Suppressor macrophage treated with lipopolysaccharide for 4 hours (primary cell): ENCODE measurements at regions not wholly inside any gene's neighbourhood (a gene's known extent, or its start where the extent isn't known, plus 50 kb on each side); places are given as distances from the start of the nearest gene placed in this dataset.
A peak's percentile ranks its signal among the peaks of the same experiment; 100 is the strongest.

Experiments used
- DNase-seq: peaks from one replicate; pipeline ENCODE4 v3.0.0-alpha.2; 2020

DNA sequence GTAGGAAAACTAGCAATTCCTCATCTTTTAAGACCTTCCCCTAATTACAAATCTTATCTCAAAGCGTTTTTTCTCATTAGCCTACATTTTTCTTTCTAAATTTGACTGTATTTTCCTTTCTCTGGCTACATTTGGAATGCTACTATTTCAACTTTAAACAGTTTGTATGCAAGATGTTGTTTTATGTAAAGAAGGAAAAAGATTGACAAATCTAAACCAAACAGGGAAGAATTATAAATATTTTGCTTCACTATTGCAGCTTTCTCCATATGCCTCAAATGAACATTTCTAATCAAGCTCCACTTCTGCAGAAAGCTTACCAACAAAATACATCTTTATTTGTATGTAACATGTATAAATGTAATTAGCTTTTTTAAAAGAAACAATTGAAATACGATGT lies 156.2 kb downstream of the MZT1 start:
- DNase-seq: no peak

DNA sequence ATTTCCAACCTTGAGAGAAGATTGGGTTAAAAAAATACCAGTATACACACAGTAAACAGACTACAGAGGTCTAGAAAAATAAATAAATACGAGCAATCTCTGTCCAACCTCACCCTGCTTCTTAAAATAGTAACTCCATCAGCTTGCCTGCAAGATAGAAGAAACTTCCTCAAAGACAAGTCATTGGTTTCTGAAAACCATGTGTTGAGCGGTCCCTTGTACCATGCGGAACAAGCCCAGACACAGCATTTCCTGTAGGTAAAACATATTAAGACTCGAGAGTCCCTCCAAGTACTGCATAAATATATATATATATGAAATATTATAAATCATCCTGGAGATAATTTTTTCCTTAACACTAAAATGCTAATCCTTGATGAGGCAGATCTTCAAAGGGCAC lies 157.4 kb downstream of the MZT1 start:
- peak; percentile 2 for DNase-seq

DNA sequence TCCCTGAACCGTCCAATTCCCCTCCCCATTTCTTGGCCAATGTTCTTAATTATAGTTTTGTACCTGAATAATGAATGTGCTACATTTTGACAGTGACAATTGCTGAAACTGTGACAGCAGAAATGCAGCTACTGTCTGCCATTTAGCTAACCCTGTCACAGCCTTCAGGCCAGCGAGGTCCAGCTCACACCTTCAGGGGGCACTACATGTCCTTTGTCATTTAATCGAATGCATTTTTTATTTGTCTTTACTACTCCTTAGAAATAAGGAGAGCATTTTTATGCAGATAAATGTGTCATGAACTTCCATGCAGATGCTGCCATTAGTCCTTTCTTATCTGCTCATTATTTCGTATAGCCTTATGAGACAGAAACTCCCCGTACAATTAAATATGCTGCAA lies 159.9 kb downstream of the MZT1 start:
- no peak for DNase-seq

DNA sequence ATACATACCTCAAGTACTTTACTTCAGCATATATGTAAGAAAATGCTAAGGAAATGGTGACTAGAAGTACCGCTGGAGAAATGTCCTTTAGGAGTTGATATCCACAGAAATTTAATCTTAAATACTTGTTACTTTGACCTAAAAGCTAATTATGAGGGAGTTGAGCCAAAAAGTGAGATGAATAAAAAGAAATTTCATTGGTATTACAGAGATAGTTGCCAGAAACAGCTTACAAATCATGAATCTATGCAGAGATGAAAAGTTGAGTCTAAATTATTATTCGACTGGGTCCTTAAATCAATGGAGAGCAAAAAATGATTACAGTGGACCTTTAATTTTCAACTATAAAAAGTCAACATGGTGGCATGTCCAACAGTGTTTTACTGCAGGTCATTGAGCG lies 160.9 kb downstream of the MZT1 start:
- DNase-seq: no peak

DNA sequence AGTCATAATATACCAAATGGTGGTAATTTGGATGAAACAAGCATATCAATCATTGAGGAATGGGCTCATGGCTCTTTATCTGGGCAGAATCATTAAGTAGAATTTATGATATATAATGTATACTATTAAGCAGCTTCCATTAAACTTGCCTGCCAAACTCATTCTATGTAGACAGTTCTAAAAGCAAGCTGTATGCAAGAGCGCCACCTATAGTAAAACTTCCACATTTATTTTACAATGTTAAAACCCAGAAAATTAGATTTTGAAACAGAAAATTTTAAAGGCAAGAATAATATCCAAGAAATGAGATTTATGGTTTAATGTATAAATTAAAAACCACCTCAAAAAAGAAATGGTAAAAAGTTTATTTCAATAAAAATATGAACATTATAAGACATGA lies 161.5 kb downstream of the MZT1 start:
- DNase-seq: peak; percentile 50

DNA sequence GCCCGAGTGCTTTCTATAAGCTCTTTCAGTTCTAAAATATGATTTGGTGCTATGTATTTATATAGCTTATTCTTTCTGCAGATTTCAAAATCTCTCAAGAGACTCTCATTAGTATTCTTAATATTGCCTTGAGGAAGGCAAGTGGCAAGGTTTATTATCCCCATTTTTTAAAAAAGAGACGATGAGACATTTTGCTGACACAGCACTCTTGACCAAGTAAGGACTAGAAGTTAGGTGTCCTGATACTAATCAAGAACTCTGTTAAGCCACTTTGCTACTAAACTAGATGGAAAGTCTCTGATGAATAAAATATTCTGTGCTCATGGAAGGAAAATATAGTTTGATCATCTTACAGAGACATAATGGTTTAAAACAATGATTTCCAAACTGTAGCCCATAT lies 164.7 kb downstream of the MZT1 start:
- no peak for DNase-seq

DNA sequence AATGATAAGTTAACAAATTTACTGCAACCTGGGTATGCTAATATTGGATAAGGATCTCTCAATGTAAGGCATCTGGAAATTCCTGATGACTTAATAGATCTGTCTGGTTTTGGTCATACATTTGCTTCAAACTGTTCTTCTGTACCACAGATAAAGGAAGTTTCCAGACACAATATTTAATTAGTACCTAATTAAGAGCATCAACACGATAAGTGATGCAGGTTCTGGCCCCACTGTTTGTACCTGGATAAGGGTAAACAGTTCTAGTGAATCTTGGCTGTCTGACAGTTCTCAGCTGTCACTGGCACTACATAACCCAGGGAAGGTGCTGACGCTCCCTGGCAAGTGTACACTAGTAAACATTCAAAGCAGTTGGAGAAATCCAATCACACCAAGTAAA lies 165.6 kb downstream of the MZT1 start:
- no peak for DNase-seq

DNA sequence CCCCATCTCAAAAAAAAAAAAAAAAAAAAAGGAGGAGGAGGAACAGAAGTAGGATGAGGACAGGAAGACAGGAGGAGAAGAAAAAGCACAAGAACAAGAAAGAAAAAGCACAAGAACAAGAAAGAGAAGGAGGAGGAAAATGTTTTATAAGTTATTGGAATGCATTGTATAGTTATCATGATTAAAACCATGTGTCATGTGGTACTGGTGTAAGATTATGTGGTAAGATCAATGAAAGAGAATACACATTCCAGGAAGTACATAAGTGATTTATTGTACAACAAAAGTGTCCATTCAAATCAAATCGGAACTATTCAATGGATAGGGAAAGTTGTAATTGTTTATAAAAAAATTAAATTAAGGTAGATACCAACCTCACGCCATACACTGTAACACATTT lies 167.7 kb downstream of the MZT1 start:
- DNase-seq: no peak

DNA sequence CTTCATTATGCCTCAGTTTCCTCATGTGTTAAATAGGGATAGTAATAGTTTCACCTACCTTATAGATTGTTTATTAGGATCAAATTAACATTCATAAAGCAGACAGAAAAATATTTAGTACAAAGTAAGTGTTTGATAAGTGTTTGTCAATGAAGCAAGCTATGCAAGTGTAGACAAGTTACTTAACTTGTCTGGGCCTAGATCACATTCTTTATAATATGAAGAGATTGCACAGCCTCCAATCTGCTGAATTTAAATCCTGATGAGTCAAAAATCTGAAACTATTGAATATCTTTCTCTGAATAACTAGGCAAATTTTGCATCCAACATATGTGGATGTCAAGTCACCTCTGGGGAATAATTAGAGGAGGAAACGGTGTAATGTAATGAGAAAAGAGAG lies 170.5 kb downstream of the MZT1 start:
- no peak for DNase-seq

DNA sequence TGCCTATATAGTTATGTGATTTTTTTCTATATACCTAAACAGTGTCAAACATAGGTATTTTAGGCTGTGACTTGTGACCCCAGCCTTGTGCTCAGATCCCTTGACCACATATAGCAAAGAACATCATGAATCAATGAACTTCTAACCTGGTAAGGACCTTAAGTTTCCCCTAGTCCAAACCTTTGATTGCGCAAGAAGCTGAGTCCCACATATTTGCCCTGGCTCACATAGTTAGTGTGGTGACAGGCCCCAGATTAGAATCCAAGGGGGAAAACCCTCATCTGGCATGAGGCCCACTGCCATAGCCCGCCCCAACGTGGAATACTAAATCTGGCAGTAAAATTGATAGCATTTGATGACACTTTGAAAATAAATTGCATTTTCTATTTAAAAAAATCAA lies 171.8 kb downstream of the MZT1 start:
- no peak for DNase-seq

DNA sequence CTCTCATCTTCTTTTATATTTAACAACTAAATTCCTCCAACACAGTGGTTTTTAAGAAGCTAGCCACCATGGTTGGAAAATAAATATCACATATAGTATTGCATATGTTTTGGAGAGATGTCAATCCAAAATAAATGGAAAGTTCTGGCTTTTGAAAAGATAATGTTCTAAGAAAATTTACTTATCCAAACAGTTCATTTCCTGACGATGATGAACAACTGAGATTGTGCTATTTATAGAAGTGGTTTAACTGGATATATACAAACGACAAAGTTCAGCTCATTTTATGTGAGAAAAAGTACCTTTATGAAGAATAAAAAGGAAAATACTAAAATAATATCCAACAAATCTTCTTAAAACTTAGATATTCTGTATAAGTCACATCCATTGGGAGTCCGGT lies 174.7 kb downstream of the MZT1 start:
- DNase-seq: no peak

DNA sequence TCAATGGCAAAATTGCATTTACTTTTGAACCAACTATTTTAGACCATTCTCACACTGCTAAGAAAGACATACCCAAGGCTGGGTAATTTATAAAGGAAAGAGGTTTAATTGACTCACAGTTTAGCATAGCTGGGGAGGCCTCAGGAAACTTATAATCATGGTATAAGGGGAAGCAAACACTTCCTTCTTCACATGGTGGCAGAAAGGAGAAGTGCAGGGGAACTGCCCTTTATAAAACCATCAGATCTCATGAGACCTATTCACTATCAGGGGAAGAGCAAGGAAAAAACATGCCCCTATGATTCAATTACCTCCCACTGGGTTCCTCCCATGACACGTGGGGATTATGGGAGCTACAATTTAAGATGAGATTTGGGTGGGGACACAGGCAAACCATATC lies 181.5 kb downstream of the MZT1 start:
- DNase-seq: peak; percentile 3

DNA sequence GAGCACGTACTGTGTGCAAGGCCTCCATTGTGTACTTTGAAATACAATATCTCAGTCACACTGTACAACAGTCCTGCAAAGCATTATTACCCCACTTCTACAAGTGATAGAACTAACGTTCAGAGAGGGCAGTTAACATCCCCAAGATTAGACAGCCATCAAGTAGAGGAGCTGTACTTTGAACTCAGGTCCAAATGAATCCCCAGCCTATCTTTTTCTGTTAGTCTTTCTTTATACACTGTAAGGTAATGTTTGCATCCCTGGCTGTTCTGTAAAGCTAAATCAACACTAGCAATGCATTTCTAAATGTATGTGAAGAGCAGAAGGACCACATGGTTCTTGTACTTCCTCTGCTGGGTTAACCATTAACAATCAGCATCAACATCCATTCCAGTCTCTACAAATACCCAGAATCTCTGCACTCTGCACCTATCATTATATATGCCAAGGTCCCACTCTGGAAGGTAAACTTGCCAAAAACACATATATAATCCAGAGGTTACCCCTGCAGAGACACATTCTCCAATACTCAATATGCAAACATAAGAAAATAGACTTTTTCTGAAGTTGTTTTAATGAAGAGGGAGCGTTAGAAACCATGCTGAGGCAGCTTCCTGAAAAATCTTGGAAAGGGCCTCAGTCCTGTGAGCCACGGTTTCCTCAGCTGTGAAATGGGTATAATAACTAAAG lies 182.3 kb downstream of the MZT1 start:
- no peak for DNase-seq

DNA sequence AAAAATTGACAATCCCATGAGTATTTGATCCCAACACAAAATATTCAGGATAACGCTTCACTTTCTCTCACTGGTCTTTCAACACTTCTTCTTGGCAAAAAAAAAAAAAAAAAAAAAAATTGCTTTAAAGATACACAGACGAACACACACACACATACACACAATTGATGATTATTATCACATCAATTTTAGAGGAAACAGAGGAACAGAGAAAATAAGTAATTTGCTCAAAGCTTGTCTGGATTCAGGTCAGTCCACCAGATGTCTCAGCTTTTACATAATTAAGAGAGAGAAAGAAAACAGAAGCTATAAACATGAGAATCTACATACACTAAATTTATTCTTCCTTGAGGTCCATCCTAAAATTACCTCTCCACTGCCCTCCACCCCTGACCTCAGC lies 183.4 kb downstream of the MZT1 start:
- DNase-seq: no peak

DNA sequence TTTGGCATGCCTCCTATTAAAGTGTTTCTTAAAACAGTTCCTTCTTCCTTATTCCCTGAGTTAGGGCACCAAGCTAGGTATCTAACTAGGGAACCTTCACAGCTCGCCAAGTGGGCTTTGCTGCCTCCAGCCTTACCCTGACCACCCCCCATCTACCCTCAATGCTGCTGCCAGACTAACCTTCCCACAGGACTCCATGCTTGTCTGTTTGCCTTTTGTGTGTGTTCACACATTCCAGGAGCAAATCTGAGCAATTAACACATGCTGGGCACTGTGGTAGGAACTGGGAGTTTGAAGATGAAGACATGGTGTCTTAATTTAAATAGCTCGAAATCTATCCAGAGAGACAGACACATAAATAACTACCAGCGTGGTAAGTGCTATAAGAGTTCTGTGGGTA lies 185.2 kb downstream of the MZT1 start:
- no peak for DNase-seq

DNA sequence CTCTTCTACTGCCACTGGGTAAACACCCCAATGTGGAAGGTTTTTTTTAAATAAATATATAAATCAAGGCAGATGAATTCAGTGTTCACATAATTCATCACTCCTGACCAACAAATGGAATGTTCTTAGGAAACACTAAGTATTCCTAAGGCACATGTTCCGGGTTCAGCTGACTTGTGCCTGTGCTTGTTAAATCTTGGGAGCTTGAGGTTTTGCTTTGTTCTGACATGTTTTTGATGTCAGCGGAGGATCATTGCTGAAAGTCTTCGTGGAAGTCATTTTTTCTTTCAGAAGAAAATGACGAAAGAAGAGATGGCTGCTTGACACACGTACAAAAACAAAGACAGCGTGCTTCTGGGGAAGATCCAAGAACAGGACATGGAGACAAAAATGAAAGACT lies 185.8 kb downstream of the MZT1 start:
- DNase-seq: no peak

DNA sequence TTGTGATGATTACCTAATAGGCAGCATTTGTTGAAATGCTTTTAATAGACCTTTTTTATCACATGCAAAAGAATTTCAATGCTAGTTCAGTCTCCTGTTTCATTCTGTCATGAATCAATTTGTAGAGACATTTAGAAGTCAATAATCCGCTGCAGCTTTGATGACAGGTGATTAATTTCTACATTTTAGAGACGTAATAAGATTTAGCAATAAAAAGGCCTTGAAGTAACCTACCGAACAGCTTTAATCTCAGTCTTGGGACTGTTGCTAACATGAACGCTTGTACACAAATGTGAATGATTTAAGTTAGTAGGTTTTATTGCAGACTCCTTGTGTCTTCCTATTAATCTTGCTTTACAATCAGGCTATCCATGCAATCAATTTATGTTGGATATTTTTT lies 186.5 kb downstream of the MZT1 start:
- no peak for DNase-seq

DNA sequence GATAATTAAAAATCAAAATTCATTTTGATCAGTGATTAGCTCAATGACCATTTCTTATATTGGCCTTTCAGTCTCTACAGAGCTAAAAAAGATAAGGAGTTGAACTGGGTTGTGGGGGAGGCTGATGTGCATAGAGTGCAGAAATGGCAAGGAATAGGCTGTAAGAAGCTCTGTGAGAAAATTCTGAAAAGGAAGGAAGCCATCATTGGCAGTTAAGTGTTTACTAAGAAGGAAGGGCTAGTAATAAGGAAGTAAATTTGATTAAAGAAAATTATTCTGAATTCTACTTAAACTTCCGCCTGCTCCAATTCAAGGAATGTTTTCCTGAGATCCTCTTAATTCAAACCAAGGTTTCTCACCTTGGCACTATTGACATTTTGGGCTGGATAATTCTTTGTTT lies 187.5 kb downstream of the MZT1 start:
- no peak for DNase-seq

DNA sequence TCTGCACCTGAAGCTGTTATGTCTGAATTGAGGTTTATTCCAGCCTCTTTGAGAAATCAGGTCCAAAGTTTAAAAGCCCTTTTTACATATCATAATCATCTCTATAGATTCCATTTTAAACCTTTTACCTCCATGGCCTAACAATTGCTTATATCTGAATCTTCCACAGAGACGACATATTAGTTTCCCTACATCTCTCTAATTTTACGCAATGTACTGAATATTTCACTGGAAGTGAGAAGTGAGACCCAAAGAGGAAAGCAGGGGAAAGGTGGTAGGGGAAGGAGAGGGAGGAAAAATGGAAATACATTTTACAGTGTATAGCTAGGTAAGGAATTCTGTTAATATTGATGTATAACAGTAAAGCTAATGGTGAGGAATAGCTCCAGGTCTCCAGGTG lies 189.6 kb downstream of the MZT1 start:
- DNase-seq: no peak

DNA sequence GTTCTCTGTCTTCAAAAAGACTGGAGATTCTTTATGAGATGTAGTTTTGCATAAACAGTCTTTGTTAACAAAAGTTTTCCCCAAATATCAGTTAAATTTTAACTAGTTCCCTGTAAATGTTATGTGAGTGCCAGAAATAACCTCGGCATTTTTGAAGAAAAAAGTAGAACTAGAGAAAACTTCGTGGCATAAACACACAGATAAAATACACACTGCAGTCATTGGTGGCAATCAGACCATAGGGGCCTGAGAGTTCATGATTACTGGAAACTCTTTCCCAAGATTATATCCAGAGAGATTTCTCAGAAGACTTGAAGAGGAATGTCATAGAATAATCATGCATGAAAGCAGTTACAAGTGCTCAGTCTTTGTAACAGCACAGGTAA lies 190.0 kb downstream of the MZT1 start:
- DNase-seq: no peak

DNA sequence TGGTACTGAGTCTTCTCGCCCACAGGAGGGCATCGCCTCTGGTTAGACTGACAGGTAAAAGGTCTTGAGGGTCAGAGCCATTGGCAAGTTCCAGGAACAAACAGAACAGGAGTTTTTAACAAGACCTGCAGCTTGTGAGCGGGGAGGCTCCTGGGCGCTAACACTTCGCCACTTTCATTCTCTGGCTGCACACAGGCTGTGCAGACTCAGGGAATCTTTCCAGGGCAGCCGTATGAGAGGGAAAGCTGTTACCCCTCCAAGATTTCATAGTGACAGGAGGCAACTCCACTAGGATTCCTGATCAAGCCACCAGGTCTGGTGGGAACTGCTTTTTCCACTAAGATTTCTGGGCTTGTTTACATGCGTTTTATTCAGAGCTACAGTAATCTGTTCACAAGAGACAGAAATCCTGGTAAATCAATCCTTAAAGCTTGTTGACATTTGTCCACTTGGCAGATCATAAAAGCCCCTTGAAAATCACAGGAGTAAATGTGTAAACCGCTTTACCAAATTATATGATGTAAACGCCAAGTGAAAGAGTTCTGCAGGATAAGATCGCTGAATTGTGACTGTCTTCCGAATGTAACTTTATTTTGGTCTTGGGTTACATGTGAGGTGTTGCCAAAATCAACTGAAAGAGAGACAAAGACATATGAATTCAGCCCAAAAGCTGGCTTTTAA lies 190.6 kb downstream of the MZT1 start:
- no peak for DNase-seq

DNA sequence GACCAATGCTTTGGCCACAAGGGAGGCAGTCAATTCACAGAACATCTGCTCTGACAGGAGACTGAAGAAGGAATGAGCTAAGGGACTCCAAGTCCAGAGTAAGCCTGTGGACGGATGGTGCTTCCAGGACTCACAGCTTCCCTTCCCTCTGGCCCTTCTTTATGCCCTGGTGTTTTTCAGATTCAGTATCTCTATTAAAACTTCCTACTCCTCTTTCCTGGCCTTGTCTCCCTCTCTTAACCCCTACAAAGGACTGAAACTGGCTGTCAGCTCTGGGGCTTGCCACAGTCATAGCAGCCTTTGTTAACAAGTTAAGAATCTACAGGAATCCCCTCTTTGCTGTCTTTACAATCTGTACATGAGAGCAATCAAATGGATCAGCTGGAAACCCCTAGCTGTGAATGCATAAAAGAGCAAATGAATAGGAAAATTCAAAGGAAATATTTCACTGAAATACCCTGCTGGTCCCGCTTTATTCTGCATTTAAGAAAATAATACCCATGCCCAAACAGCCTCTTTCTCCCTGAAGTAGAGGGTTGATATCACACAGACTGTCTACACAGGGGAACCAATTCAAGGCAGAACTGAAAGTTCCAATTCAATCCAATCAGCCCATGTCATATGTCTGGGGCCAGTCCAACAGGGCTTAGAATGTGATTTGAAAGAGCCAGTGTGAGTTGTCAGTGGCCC lies 192.3 kb downstream of the MZT1 start:
- DNase-seq: no peak

DNA sequence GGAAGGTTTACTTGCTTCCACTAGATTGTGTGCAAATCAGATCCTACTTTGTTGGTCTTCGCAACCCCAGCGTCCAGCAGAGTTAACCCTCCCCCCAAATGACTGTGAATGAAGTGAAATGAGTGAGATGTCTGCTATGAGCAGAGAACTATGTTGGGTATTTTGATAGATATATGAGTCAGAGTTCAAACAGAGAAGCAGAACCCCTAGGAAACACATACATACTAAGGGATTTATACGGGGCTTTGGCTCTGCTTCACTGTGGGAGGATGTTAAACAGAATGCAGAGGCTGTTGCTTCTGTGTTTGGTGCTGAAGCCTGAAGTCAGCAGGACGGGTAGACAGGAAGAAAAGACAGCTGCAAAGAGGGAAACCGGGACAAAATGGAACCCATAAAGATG lies 197.0 kb downstream of the MZT1 start:
- DNase-seq: no peak

DNA sequence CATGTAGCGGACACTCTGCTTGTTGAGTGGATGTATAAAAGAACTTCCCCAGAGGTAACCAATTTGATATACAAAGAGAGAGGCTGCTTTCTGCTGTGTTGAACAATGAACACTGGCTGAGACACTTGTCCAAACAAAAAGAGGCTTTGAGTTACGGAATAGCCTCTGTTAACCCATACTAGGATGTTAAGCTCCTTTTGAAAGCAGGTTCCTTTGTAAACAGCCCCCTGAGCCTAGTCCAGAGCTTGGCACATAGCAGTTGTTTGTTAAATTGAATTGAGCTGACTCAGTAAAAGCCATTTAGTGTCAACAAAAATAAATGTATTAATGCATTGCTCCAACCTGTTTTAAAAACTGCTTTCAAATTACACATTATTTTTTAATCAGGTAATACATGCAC lies 200.1 kb downstream of the MZT1 start:
- DNase-seq: no peak

DNA sequence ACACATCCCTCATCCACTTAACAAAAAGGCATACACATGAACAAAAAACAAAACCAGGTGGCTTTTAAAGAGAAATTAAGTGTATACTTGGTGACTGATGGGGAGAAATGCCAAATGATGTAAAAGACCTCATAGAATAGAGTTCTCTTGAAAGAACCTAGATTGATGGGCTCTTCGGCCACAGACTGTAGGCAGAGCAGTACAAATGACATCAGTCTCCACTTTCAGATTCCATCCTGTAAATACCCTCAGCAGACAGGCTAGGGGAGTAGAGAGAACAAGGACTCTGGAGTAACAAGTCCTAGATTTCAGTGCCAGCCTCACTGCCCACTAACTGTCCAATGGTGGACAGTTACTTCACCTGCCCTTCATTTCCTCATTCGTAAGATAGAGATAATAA lies 203.8 kb downstream of the MZT1 start:
- DNase-seq: no peak
